IMR-90 (cell line): ENCODE measurements at regions not wholly inside any gene's neighbourhood (a gene's known extent, or its start where the extent isn't known, plus 50 kb on each side); places are given as distances from the start of the nearest gene placed in this dataset.
"Not testable (repeated sequence)": the region's sequence is repeated elsewhere in the genome, so short reads cannot be mapped to it uniquely, and the experiment has no call there.

Source experiments
- ATAC-seq: fragments of 200-7000 bp; cut with Tn5 transposase; 2 replicates; pipeline ENCODE4 v1.9.1; 2020; ENCODE audit warnings: low read depth, mild to moderate bottlenecking, moderate library complexity
- BruUV-seq: library from RNA; stranded (reverse); fragments of 400-500 nt; replicated peaks from 2 replicates; lab custom pipeline; 2021; lab: Mats Ljungman, UMichigan
- CTCF ChIA-PET: fragments of 300-600 bp; formaldehyde crosslinking; extraction: SDS; loops from one replicate; lab custom pipeline; 2021; ENCODE audit warnings: antibody characterized with exemption; lab: Yijun Ruan, JAX
- POLR2A ChIA-PET: fragments of 300-600 bp; sonication (Branson Sonifier 250); formaldehyde crosslinking; loops from one replicate; lab custom pipeline; 2022; ENCODE audit warnings: antibody characterized with exemption; ENCODE audit not compliant: unreplicated experiment; lab: Charles Lee
- DNase-seq: peaks from one replicate; pipeline ENCODE4 v3.0.0; 2013
- H2AFZ ChIP-seq: replicated peaks from 2 replicates; pipeline ENCODE3; 2013; ENCODE audit warnings: low read length, mild to moderate bottlenecking; ENCODE audit not compliant: poor library complexity
- H2AK5ac ChIP-seq: 2 replicates; pipeline ENCODE4 v1.6.1; 2013; ENCODE audit warnings: low read depth, low read length, inconsistent platforms
- H2AK9ac ChIP-seq: replicated peaks from 2 replicates; pipeline ENCODE3; 2013; ENCODE audit warnings: mild to moderate bottlenecking, low read depth, low read length, moderate library complexity; ENCODE audit not compliant: poor library complexity
- H2BK120ac ChIP-seq: 2 replicates; pipeline ENCODE4 v1.6.1; 2013; ENCODE audit warnings: low read depth, low read length, inconsistent platforms
- H2BK15ac ChIP-seq: 3 replicates; pipeline ENCODE4 v1.6.1; 2013; ENCODE audit warnings: low read depth, low read length, inconsistent platforms
- H2BK20ac ChIP-seq: 2 replicates; pipeline ENCODE4 v1.6.1; 2013; ENCODE audit warnings: low read depth, mild to moderate bottlenecking, inconsistent platforms, low read length, moderate library complexity
- H2BK5ac ChIP-seq: 2 replicates; pipeline ENCODE4 v1.6.1; 2013; ENCODE audit warnings: mild to moderate bottlenecking, low read depth, low read length, inconsistent platforms; ENCODE audit not compliant: poor library complexity, severe bottlenecking
- H3K14ac ChIP-seq: replicated peaks from 2 replicates; pipeline ENCODE4 v1.6.1; 2013; ENCODE audit warnings: low read depth, low read length, inconsistent platforms
- H3K18ac ChIP-seq: 2 replicates; pipeline ENCODE4 v1.6.1; 2013; ENCODE audit warnings: low read depth, low read length, control low read depth
- H3K23ac ChIP-seq: 2 replicates; pipeline ENCODE4 v1.6.1; 2013; ENCODE audit warnings: low read depth, low read length, inconsistent platforms
- H3K27ac ChIP-seq: 2 replicates; pipeline ENCODE4 v1.5.1; 2013; ENCODE audit warnings: mild to moderate bottlenecking, control low read depth, low read length; ENCODE audit not compliant: insufficient read depth
- H3K27me3 ChIP-seq: 2 replicates; pipeline ENCODE4 v1.6.1; 2013; ENCODE audit warnings: low read length; ENCODE audit not compliant: control insufficient read depth, insufficient read depth
- H3K36me3 ChIP-seq: 2 replicates; pipeline ENCODE4 v1.6.1; 2013; ENCODE audit warnings: low read length, mixed read lengths; ENCODE audit not compliant: control insufficient read depth, insufficient read depth
- H3K4ac ChIP-seq: 2 replicates; pipeline ENCODE4 v1.6.1; 2013; ENCODE audit warnings: low read depth, low read length, inconsistent platforms
- H3K4me1 ChIP-seq: 2 replicates; pipeline ENCODE4 v1.6.1; 2013; ENCODE audit warnings: low read length, mixed read lengths; ENCODE audit not compliant: control insufficient read depth, insufficient read depth
- H3K4me2 ChIP-seq: 2 replicates; pipeline ENCODE4 v1.6.1; 2013; ENCODE audit warnings: low read depth, mild to moderate bottlenecking, control low read depth, low read length, moderate library complexity
- H3K4me3 ChIP-seq: 2 replicates; pipeline ENCODE4 v1.5.1; 2013; ENCODE audit warnings: low read depth, mild to moderate bottlenecking, control low read depth, low read length, moderate library complexity; ENCODE audit not compliant: insufficient read depth
- H3K56ac ChIP-seq: 2 replicates; pipeline ENCODE4 v1.6.1; 2013; ENCODE audit warnings: low read length, inconsistent platforms; ENCODE audit not compliant: insufficient read depth; ENCODE audit errors: extremely low read depth
- H3K79me1 ChIP-seq, 2 experiments: 2 replicates each; pipeline ENCODE4 v1.6.1; 2013; ENCODE audit warnings: low read length in 2 of 2, inconsistent platforms in 1 of 2, low read depth in 1 of 2
- H3K9ac ChIP-seq: 2 replicates; pipeline ENCODE4 v1.6.1; 2013; ENCODE audit warnings: low read depth, low read length, control low read depth
- H3K9me1 ChIP-seq: 2 replicates; pipeline ENCODE4 v1.6.1; 2013; ENCODE audit warnings: low read length, inconsistent platforms; ENCODE audit not compliant: insufficient read depth
- H3K9me3 ChIP-seq: 2 replicates; pipeline ENCODE4 v1.6.1; 2013; ENCODE audit warnings: low read length; ENCODE audit not compliant: control insufficient read depth, insufficient read depth
- H4K20me1 ChIP-seq: 2 replicates; pipeline ENCODE4 v1.6.1; 2013; ENCODE audit warnings: low read length, inconsistent platforms; ENCODE audit not compliant: insufficient read depth
- H4K5ac ChIP-seq: 2 replicates; pipeline ENCODE4 v1.6.1; 2013; ENCODE audit warnings: mild to moderate bottlenecking, low read depth, low read length, control low read depth
- H4K8ac ChIP-seq, 2 experiments: 2 replicates each; pipeline ENCODE4 v1.6.1; 2013; ENCODE audit warnings: low read depth in 2 of 2, low read length in 2 of 2, control low read depth in 1 of 2, inconsistent platforms in 1 of 2
- H4K91ac ChIP-seq: 2 replicates; pipeline ENCODE4 v1.6.1; 2013; ENCODE audit warnings: low read depth, low read length, inconsistent platforms; ENCODE audit not compliant: insufficient read depth
- WGBS, 2 experiments: methylation state at CpG; one replicate each; pipeline versions ENCODE4 v1.1.5 to v1.1.7; 2013; ENCODE audit warnings: missing lambda C conversion rate in 2 of 2; ENCODE audit not compliant: insufficient read length in 1 of 2; ENCODE audit errors: extremely low coverage in 2 of 2; 5-methylcytosine and 5-hydroxymethylcytosine counted together
- dilution Hi-C: fragments of 300-500 bp; cut with HindIII; formaldehyde crosslinking; loops from one replicate; pipeline ENCODE4 v1.14.3; 2018; ENCODE audit warnings: low sequenced_read_pairs; ENCODE audit not compliant: unreplicated experiment
- in situ Hi-C: fragments of 300-500 bp; cut with MboI; formaldehyde crosslinking; loops from 3 replicates; pipeline ENCODE4 v1.14.3; 2019; ENCODE audit warnings: low sequenced_read_pairs, inconsistent platforms, mixed read lengths
- intact Hi-C: fragments of 100-400 bp; cut with micrococcal nuclease; formaldehyde crosslinking; loops from 2 replicates; pipeline ENCODE4 v1.10.0; 2022

GRCh38 chr11:69900822-69901302, 81.6 kb upstream of the FGF3 start:
- H3K4ac ChIP-seq, ATAC-seq, POLR2A ChIA-PET: not testable (repeated sequence)

More at GRCh38 chr11:69900822-69901302, 81.6 kb upstream of the FGF3 start:
- DNase-seq, H2BK15ac ChIP-seq, H2BK20ac ChIP-seq, H3K18ac ChIP-seq, H2AFZ ChIP-seq, intact Hi-C loops, H3K4me1 ChIP-seq, H4K91ac ChIP-seq, H3K9me1 ChIP-seq, H4K20me1 ChIP-seq, H3K36me3 ChIP-seq, H3K4me2 ChIP-seq, H3K56ac ChIP-seq, H3K27ac ChIP-seq, in situ Hi-C loops, H3K9me3 ChIP-seq, H3K9ac ChIP-seq, H3K27me3 ChIP-seq, H2BK120ac ChIP-seq, BruUV-seq, H3K23ac ChIP-seq, H3K4me3 ChIP-seq, H2BK5ac ChIP-seq, H4K5ac ChIP-seq, H3K79me1 ChIP-seq, H4K8ac ChIP-seq, H3K14ac ChIP-seq, H2AK9ac ChIP-seq, H2AK5ac ChIP-seq: not testable (repeated sequence)
- dilution Hi-C loops = loop anchor here (25.0 kb wide), 1 partner anchor 261 kb away; no protein-coding TSS in a partner anchor
- no CpG with 5 or more reads among the region's 5 CpGs for WGBS, 2 experiments
- CTCF ChIA-PET = interaction anchor here (1.6 kb wide), 1 partner anchor 14 kb away, joined by 4 read pairs; no protein-coding TSS in a partner anchor
